ENCODE measurements at regions not wholly inside any gene's neighbourhood (a gene's known extent, or its start where the extent isn't known, plus 50 kb on each side); places are given as distances from the start of the nearest gene placed in this dataset.
"Not testable (repeated sequence)": the region's sequence is repeated elsewhere in the genome, so short reads cannot be mapped to it uniquely, and the experiment has no call there.

- DNase-seq (ENCODE audit: low spot score), result no peak
- H3K9me3 Mint-ChIP-seq, result no peaks in the 10 kb centered on the region
- H3K27ac Mint-ChIP-seq, result no peak overlapping the region
- H3K36me3 Mint-ChIP-seq (ENCODE audit: low read depth), result no peaks in the 10 kb centered on the region
- no peaks in the 10 kb centered on the region for H3K4me1 Mint-ChIP-seq (ENCODE audit: low read depth)
- H3K4me3 Mint-ChIP-seq, result no peak overlapping the region
- peaks cover 25% of the 10 kb centered on the region for H3K27me3 Mint-ChIP-seq (ENCODE audit: insufficient read depth)
- intact Hi-C loops (cut with micrococcal nuclease), result no loop called here
These were observed 174.8 kb upstream of the RTL1 start for GRCh38 chr14:101078170-101078891.

- no peaks in the 10 kb centered on the region for H3K9me3 Mint-ChIP-seq
- no peak overlapping the region for H3K27ac Mint-ChIP-seq
- H3K4me1 Mint-ChIP-seq (ENCODE audit: low read depth), result no peaks in the 10 kb centered on the region
- no peaks in the 10 kb centered on the region for H3K36me3 Mint-ChIP-seq (ENCODE audit: low read depth)
- H3K27me3 Mint-ChIP-seq (ENCODE audit: insufficient read depth), result peaks cover 25% of the 10 kb centered on the region
- no peak overlapping the region for H3K4me3 Mint-ChIP-seq
- no peak for DNase-seq (ENCODE audit: low spot score)
- intact Hi-C loops (cut with micrococcal nuclease), result no loop called here
These were observed 175.3 kb upstream of the RTL1 start for GRCh38 chr14:101078892-101079221.

- DNase-seq (ENCODE audit: low spot score), result no peak
- Mint-ChIP-seq H3K4me1 (ENCODE audit: low read depth) (no peaks in the 10 kb centered on the region), H3K36me3 (ENCODE audit: low read depth) (no peaks in the 10 kb centered on the region), H3K9me3 (no peaks in the 10 kb centered on the region), H3K4me3 (no peak overlapping the region), H3K27me3 (ENCODE audit: insufficient read depth) (peaks cover 28% of the 10 kb centered on the region), H3K27ac (no peak overlapping the region)
- intact Hi-C loops (cut with micrococcal nuclease), result no loop called here
These were observed 177.5 kb upstream of the RTL1 start for GRCh38 chr14:101080922-101081593.

GRCh38 chr14:101082036-101082435 is 178.5 kb upstream of the RTL1 start:
- Mint-ChIP-seq H3K27me3 (ENCODE audit: insufficient read depth) (peaks cover 22% of the 10 kb centered on the region), H3K4me3 (no peak overlapping the region), H3K27ac (no peak overlapping the region), H3K4me1 (ENCODE audit: low read depth) (no peaks in the 10 kb centered on the region), H3K9me3 (no peaks in the 10 kb centered on the region), H3K36me3 (ENCODE audit: low read depth) (no peaks in the 10 kb centered on the region)
- no peak for DNase-seq (ENCODE audit: low spot score)
- intact Hi-C loops (cut with micrococcal nuclease), result no loop called here

GRCh38 chr14:101082436-101083384 is 179.2 kb upstream of the RTL1 start:
- intact Hi-C loops (cut with micrococcal nuclease), result no loop called here
- no peak overlapping the region for H3K4me3 Mint-ChIP-seq
- H3K4me1 Mint-ChIP-seq (ENCODE audit: low read depth), result no peaks in the 10 kb centered on the region
- no peaks in the 10 kb centered on the region for H3K36me3 Mint-ChIP-seq (ENCODE audit: low read depth)
- H3K9me3 Mint-ChIP-seq, result no peaks in the 10 kb centered on the region
- H3K27ac Mint-ChIP-seq, result no peak overlapping the region
- DNase-seq (ENCODE audit: low spot score), result no peak
- H3K27me3 Mint-ChIP-seq (ENCODE audit: insufficient read depth), result peaks cover 20% of the 10 kb centered on the region

- no peak overlapping the region for H3K27ac Mint-ChIP-seq
- H3K27me3 Mint-ChIP-seq (ENCODE audit: insufficient read depth), result peaks cover 14% of the 10 kb centered on the region
- H3K4me1 Mint-ChIP-seq (ENCODE audit: low read depth), result no peaks in the 10 kb centered on the region
- no peak overlapping the region for H3K4me3 Mint-ChIP-seq
- intact Hi-C loops (cut with micrococcal nuclease), result no loop called here
- H3K36me3 Mint-ChIP-seq (ENCODE audit: low read depth), result no peaks in the 10 kb centered on the region
- no peaks in the 10 kb centered on the region for H3K9me3 Mint-ChIP-seq
- DNase-seq (ENCODE audit: low spot score), result no peak
These were observed 180.3 kb upstream of the RTL1 start for GRCh38 chr14:101083564-101084435.

- Mint-ChIP-seq H3K36me3 (ENCODE audit: low read depth) (no peaks in the 10 kb centered on the region), H3K4me1 (ENCODE audit: low read depth) (no peaks in the 10 kb centered on the region), H3K9me3 (no peaks in the 10 kb centered on the region), H3K27me3 (ENCODE audit: insufficient read depth) (peaks cover 11% of the 10 kb centered on the region), H3K27ac (no peak overlapping the region), H3K4me3 (no peak overlapping the region)
- intact Hi-C loops (cut with micrococcal nuclease), result no loop called here
- no peak for DNase-seq (ENCODE audit: low spot score)
These were observed 180.9 kb upstream of the RTL1 start for GRCh38 chr14:101084436-101084826.

GRCh38 chr14:101086926-101087325 is 183.4 kb upstream of the RTL1 start:
- peaks cover 6% of the 10 kb centered on the region for H3K27me3 Mint-ChIP-seq (ENCODE audit: insufficient read depth)
- H3K27ac Mint-ChIP-seq, result no peak overlapping the region
- H3K9me3 Mint-ChIP-seq, result no peaks in the 10 kb centered on the region

GRCh38 chr14:101087614-101088394 is 184.3 kb upstream of the RTL1 start:
- no peaks in the 10 kb centered on the region for H3K4me1 Mint-ChIP-seq (ENCODE audit: low read depth)

More at GRCh38 chr14:101086926-101087325, 183.4 kb upstream of the RTL1 start:
- no peak overlapping the region for H3K4me3 Mint-ChIP-seq
- intact Hi-C loops (cut with micrococcal nuclease), result no loop called here
- DNase-seq (ENCODE audit: low spot score), result no peak
- no peaks in the 10 kb centered on the region for H3K4me1 Mint-ChIP-seq (ENCODE audit: low read depth)
- no peaks in the 10 kb centered on the region for H3K36me3 Mint-ChIP-seq (ENCODE audit: low read depth)

GRCh38 chr14:101088395-101088667 is 184.8 kb upstream of the RTL1 start:
- H3K4me1 Mint-ChIP-seq (ENCODE audit: low read depth), result no peaks in the 10 kb centered on the region
- intact Hi-C loops (cut with micrococcal nuclease), result no loop called here
- DNase-seq (ENCODE audit: low spot score), result no peak
- peaks cover 6% of the 10 kb centered on the region for H3K27me3 Mint-ChIP-seq (ENCODE audit: insufficient read depth)
- H3K9me3 Mint-ChIP-seq, result no peaks in the 10 kb centered on the region
- no peak overlapping the region for H3K27ac Mint-ChIP-seq
- H3K36me3 Mint-ChIP-seq (ENCODE audit: low read depth), result no peaks in the 10 kb centered on the region
- no peak overlapping the region for H3K4me3 Mint-ChIP-seq

More at GRCh38 chr14:101087614-101088394, 184.3 kb upstream of the RTL1 start:
- Mint-ChIP-seq H3K36me3 (ENCODE audit: low read depth) (no peaks in the 10 kb centered on the region), H3K4me3 (no peak overlapping the region), H3K27ac (no peak overlapping the region), H3K9me3 (no peaks in the 10 kb centered on the region), H3K27me3 (ENCODE audit: insufficient read depth) (peaks cover 6% of the 10 kb centered on the region)
- intact Hi-C loops (cut with micrococcal nuclease), result no loop called here
- DNase-seq (ENCODE audit: low spot score), result no peak

GRCh38 chr14:101088714-101089113 is 185.2 kb upstream of the RTL1 start:
- intact Hi-C loops (cut with micrococcal nuclease), result no loop called here
- H3K4me3 Mint-ChIP-seq, result no peak overlapping the region
- H3K27ac Mint-ChIP-seq, result no peak overlapping the region

GRCh38 chr14:101090478-101090877 is 187.0 kb upstream of the RTL1 start:
- H3K27me3 Mint-ChIP-seq (ENCODE audit: insufficient read depth); H3K9me3 Mint-ChIP-seq; DNase-seq (ENCODE audit: low spot score): not testable (repeated sequence)

More at GRCh38 chr14:101088714-101089113, 185.2 kb upstream of the RTL1 start:
- Mint-ChIP-seq H3K9me3 (no peaks in the 10 kb centered on the region), H3K36me3 (ENCODE audit: low read depth) (no peaks in the 10 kb centered on the region), H3K27me3 (ENCODE audit: insufficient read depth) (peaks cover 6% of the 10 kb centered on the region), H3K4me1 (ENCODE audit: low read depth) (no peaks in the 10 kb centered on the region)
- no peak for DNase-seq (ENCODE audit: low spot score)

More at GRCh38 chr14:101090478-101090877, 187.0 kb upstream of the RTL1 start:
- H3K27ac Mint-ChIP-seq; H3K4me3 Mint-ChIP-seq; H3K4me1 Mint-ChIP-seq (ENCODE audit: low read depth); H3K36me3 Mint-ChIP-seq (ENCODE audit: low read depth); intact Hi-C loops (cut with micrococcal nuclease): not testable (repeated sequence)

All from activated T-helper 1 cell treated with anti-CD3 and anti-CD28 coated beads, Interleukin-12 subunit alpha, Interleukin-12 subunit beta, Interleukin-2, Interleukin-4 antibody, amounts not matched to agents 30 ng/mL and 10 ng/mL and 1 ng/mL, durations not matched to agents 14 hours and 24 hours and 36 hours (primary cell).